ENCODE measurements at regions not wholly inside any gene's neighbourhood (a gene's known extent, or its start where the extent isn't known, plus 50 kb on each side); places are given as distances from the start of the nearest gene placed in this dataset.

DNA sequence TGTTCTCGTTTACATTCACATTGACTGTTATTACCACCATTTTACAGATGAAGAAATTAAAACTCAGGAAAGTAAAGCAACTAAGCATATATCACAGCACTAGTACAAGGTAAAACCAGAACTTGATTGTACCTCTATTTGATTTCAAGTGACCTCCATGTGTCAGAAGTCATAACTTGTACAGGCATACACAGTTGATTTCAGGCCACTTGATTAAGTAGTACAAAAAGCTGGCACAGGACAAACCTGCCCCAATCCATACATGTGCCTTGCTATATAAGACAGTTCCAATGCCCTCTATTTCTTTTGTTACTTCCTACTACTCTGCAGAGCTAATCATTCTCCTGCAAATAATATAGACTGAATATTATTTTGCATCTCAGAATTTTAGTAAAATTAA, 58.8 kb upstream of the VGLL2 start:
- in situ Hi-C loops (cut with MboI): no loop called here
- POLR2A ChIA-PET: no interaction called here
- intact Hi-C loops (cut with micrococcal nuclease): no loop called here
- Histone ChIP-seq H3K9me3 (replicated peaks; ENCODE audit: control insufficient read depth, insufficient read depth, low read depth, low read length) (no peaks in the 10 kb centered on the region), H3K79me2 (ENCODE audit: control insufficient read depth, insufficient read depth, low read length) (no peaks in the 10 kb centered on the region), H3K9me1 (ENCODE audit: control insufficient read depth, insufficient read depth, low read length) (no peaks in the 10 kb centered on the region), H3K4me3 (no peak overlapping the region), H3K4me2 (ENCODE audit: insufficient read depth, low read length) (no peak overlapping the region), H3K9ac (ENCODE audit: insufficient read depth in 1 of 2, low read depth in 2 of 2, low read length in 2 of 2) (no peak overlapping the region), H4K20me1 (replicated peaks; ENCODE audit: control insufficient read depth, insufficient read depth, low read length) (no peaks in the 10 kb centered on the region), H2AFZ (ENCODE audit: low read depth, low read length) (no peak overlapping the region), H3K27me3 (ENCODE audit: control insufficient read depth in 2 of 2, insufficient read depth in 2 of 2, low read length in 2 of 2) (no peaks in the 10 kb centered on the region), H3K36me3 (ENCODE audit: control insufficient read depth, insufficient read depth, low read length) (no peaks in the 10 kb centered on the region), H3K4me1 (replicated peaks in 1 of 2; ENCODE audit: control insufficient read depth in 2 of 2, insufficient read depth in 2 of 2, low read length in 2 of 2) (no peaks in the 10 kb centered on the region), H3K27ac (ENCODE audit: extremely low read depth, low read depth, low read length) (no peak overlapping the region)
- FAIRE-seq (no peak), ATAC-seq (no peak), DNase-seq (ENCODE audit: extremely low read depth in 1 of 4, low spot score in 3 of 4) (no peak)
- WGBS (ENCODE audit: insufficient coverage, low coverage, missing lambda C conversion rate): 0% methylated on average over 1 of the region's 1 CpG
- no TSS peak for BruUV-seq (replicated peaks)
- CTCF ChIA-PET (ENCODE audit: low intra/inter-chr PET ratio): no interaction called here
- no peak for TF ChIP-seq SIN3B (IDR thresholded peaks at IDR 0.05; ENCODE audit: low read depth)
- TF ChIP-seq RBM34 (IDR thresholded peaks at IDR 0.05; ENCODE audit: borderline replicate concordance, insufficient read depth, low read length): no peak
- no peak for TF ChIP-seq MXI1 (IDR thresholded peaks at IDR 0.05; ENCODE audit: low read depth, low read length)
- TF ChIP-seq ZNF133 (CRISPR knock-in tag; IDR thresholded peaks at IDR 0.05): no peak
- TF ChIP-seq ZFP30 (CRISPR knock-in tag; IDR thresholded peaks at IDR 0.05; ENCODE audit: borderline replicate concordance): no peak
- TF ChIP-seq ZNF445 (CRISPR knock-in tag; IDR thresholded peaks at IDR 0.05; ENCODE audit: low read depth): no peak
- no peak for TF ChIP-seq POLR2G (IDR thresholded peaks at IDR 0.05; ENCODE audit: low read depth, low read length)
- TF ChIP-seq NFATC3 (IDR thresholded peaks at IDR 0.05): no peak
- TF ChIP-seq CAMTA2 (CRISPR knock-in tag; conservative IDR thresholded peaks at IDR 0.05): no peak
- no peak for TF ChIP-seq PHB2 (IDR thresholded peaks at IDR 0.05; ENCODE audit: low read depth)
- TF ChIP-seq ZNF165 (CRISPR knock-in tag; IDR thresholded peaks at IDR 0.05; ENCODE audit: borderline replicate concordance): no peak
- TF ChIP-seq CBFA2T2 (conservative IDR thresholded peaks at IDR 0.05): no peak
